ENCODE measurements at regions not wholly inside any gene's neighbourhood (a gene's known extent, or its start where the extent isn't known, plus 50 kb on each side); places are given as distances from the start of the nearest gene placed in this dataset.

DNA sequence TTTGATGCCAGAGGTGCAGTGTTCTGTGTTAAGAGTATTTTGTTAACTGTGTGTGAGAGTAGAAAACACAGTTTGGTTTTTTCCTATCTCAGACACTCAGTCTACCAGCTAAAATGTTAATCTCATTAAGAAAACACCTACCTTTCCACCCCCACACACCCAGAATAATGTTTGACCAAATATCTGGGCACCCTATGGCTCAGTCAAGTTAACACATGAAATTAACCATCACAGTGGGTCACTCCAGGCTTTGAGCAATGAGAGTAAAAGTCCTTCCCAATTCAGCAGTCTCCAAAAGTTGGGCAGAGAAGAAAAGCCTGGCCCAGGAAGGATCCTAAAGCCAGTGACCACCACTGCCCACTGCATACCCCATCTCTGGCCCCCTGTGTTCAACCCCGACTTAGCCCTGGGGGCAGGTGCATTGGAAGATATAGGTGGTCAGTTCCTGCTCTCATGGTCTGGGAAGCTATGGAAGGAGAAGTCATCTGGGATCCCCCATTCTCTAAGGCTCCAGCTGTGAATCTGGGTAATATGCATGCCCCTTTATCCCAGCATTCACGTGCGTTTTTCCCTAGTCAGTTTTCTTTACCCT lies 50.2 kb upstream of the CSF3R start:
- Histone ChIP-seq H3K36me3 (ENCODE audit: control insufficient read depth in 2 of 2, extremely low read depth in 1 of 2, insufficient read depth in 1 of 2, low read length in 1 of 2) (no peaks in the 10 kb centered on the region), H3K4me3 (ENCODE audit: control insufficient read depth in 1 of 2, extremely low read depth in 1 of 2, low read length in 1 of 2) (no peak overlapping the region), H3K4me1 (ENCODE audit: control insufficient read depth in 1 of 2, extremely low read depth in 1 of 2, insufficient read depth in 2 of 2, low read length in 2 of 2) (no peaks in the 10 kb centered on the region), H3K27me3 (replicated peaks in 1 of 2; ENCODE audit: control insufficient read depth in 2 of 2, extremely low read depth in 1 of 2, insufficient read depth in 2 of 2, low read length in 1 of 2) (peaks cover 0 to 37% of the 10 kb centered on the region in 2 experiments), H3K27ac (ENCODE audit: low read length) (no peak overlapping the region), H3K9me3 (no peaks in the 10 kb centered on the region)
- 58% methylated on average over 2 of the region's 3 CpGs for WGBS (ENCODE audit: insufficient coverage)
- H3K36me3 Mint-ChIP-seq: no peaks in the 10 kb centered on the region
- no peak for ATAC-seq (replicated peaks in 1 of 4)
- ChIA-PET POLR2A (no interaction called here), CTCF (no interaction called here)
- H3K27me3 Mint-ChIP-seq: peaks cover 17 to 38% of the 10 kb centered on the region in 2 donors
- no peak overlapping the region for H3K4me3 Mint-ChIP-seq
- no peaks in the 10 kb centered on the region for H3K9me3 Mint-ChIP-seq
- no peaks in the 10 kb centered on the region for H3K4me1 Mint-ChIP-seq
- no peak for DNase-seq
- no peak overlapping the region for H3K27ac Mint-ChIP-seq

All from T-cell (primary cell).